Colonic mucosa (tissue), 4 donors: ENCODE measurements at regions not wholly inside any gene's neighbourhood (a gene's known extent, or its start where the extent isn't known, plus 50 kb on each side); places are given as distances from the start of the nearest gene placed in this dataset.
"Not testable (repeated sequence)": the region's sequence is repeated elsewhere in the genome, so short reads cannot be mapped to it uniquely, and the experiment has no call there.

ENCODE experiments used
- DNase-seq: peaks from one replicate; pipeline ENCODE4 v3.0.0-alpha.2; 2020
- H3K27ac ChIP-seq: fragments of 200-600 bp; one replicate; pipeline ENCODE4 v1.8.0; 2021
- H3K27me3 ChIP-seq: fragments of 200-600 bp; one replicate; pipeline ENCODE4 v1.8.0; 2021
- H3K36me3 ChIP-seq: fragments of 200-600 bp; one replicate; pipeline ENCODE4 v1.8.0; 2021
- H3K4me1 ChIP-seq: fragments of 200-600 bp; one replicate; pipeline ENCODE4 v1.8.0; 2021; ENCODE audit warnings: mild to moderate bottlenecking
- H3K4me3 ChIP-seq: fragments of 200-600 bp; one replicate; pipeline ENCODE4 v1.8.0; 2021
- H3K9ac ChIP-seq, 2 donors: one replicate each; pipeline ENCODE4 v1.7.0; 2013; ENCODE audit warnings: control low read depth in 2 of 2, low read depth in 2 of 2, low read length in 2 of 2
- H3K9me3 ChIP-seq: fragments of 200-600 bp; one replicate; pipeline ENCODE4 v1.8.0; 2021
- CTCF ChIP-seq: fragments of 200-600 bp; IDR thresholded peaks from one replicate; pipeline ENCODE4 v1.8.0; 2022; ENCODE audit warnings: antibody characterized with exemption, mild to moderate bottlenecking
- intact Hi-C: fragments of 100-400 bp; cut with DNase I; formaldehyde crosslinking; loops from one replicate; pipeline ENCODE4 v1.14.1; 2022
- donor health status: healthy.
- donor health status: DM: no; HTN: no; CAD: no.
- donor health status: DM: no; HTN: no; CAD: no.

- intact Hi-C loops: no loop called here
- H3K4me3 ChIP-seq: no peak overlapping the region
- no peaks in the 10 kb centered on the region for H3K9me3 ChIP-seq
- H3K27me3 ChIP-seq: no peaks in the 10 kb centered on the region
- H3K4me1 ChIP-seq: no peaks in the 10 kb centered on the region
- H3K9ac ChIP-seq: no peak overlapping the region
- no peak overlapping the region for H3K27ac ChIP-seq
- no peaks in the 10 kb centered on the region for H3K36me3 ChIP-seq
- no peak for TF ChIP-seq CTCF
- DNase-seq: no peak
Observed at GRCh38 chr10:33968983-33969382, 634.5 kb upstream of the NRP1 start.

- H3K4me3 ChIP-seq: no peak overlapping the region
- TF ChIP-seq CTCF: no peak
- H3K27ac ChIP-seq: no peak overlapping the region
- H3K36me3 ChIP-seq: no peaks in the 10 kb centered on the region
- no peak for DNase-seq
- H3K9ac ChIP-seq: no peak overlapping the region
- no peaks in the 10 kb centered on the region for H3K27me3 ChIP-seq
- H3K4me1 ChIP-seq: no peaks in the 10 kb centered on the region
- no peaks in the 10 kb centered on the region for H3K9me3 ChIP-seq
- intact Hi-C loops: no loop called here
Observed at GRCh38 chr10:33967606-33968120, 633.2 kb upstream of the NRP1 start.

- H3K36me3 ChIP-seq: no peaks in the 10 kb centered on the region
- no peaks in the 10 kb centered on the region for H3K9me3 ChIP-seq
- H3K27me3 ChIP-seq: no peaks in the 10 kb centered on the region
- intact Hi-C loops: no loop called here
- H3K27ac ChIP-seq: no peak overlapping the region
- DNase-seq: no peak
- no peak overlapping the region for H3K4me3 ChIP-seq
- H3K4me1 ChIP-seq: no peaks in the 10 kb centered on the region
- no peak for TF ChIP-seq CTCF
- no peak overlapping the region for H3K9ac ChIP-seq
Observed at GRCh38 chr10:33966946-33967345, 632.5 kb upstream of the NRP1 start.

- H3K27me3 ChIP-seq: no peaks in the 10 kb centered on the region
- H3K36me3 ChIP-seq: no peaks in the 10 kb centered on the region
- H3K4me1 ChIP-seq: no peaks in the 10 kb centered on the region
- intact Hi-C loops: no loop called here
- TF ChIP-seq CTCF: no peak
- no peak for DNase-seq
- H3K9me3 ChIP-seq: no peaks in the 10 kb centered on the region
- H3K4me3 ChIP-seq: no peak overlapping the region
- H3K9ac ChIP-seq: no peak overlapping the region
- H3K27ac ChIP-seq: no peak overlapping the region
Observed at GRCh38 chr10:33965795-33966581, 631.5 kb upstream of the NRP1 start.

- no peak overlapping the region for H3K9ac ChIP-seq
- no peaks in the 10 kb centered on the region for H3K27me3 ChIP-seq
- no peaks in the 10 kb centered on the region for H3K9me3 ChIP-seq
- no peaks in the 10 kb centered on the region for H3K36me3 ChIP-seq
- H3K4me3 ChIP-seq: no peak overlapping the region
- intact Hi-C loops: no loop called here
- no peak overlapping the region for H3K27ac ChIP-seq
- no peaks in the 10 kb centered on the region for H3K4me1 ChIP-seq
- TF ChIP-seq CTCF: no peak
- no peak for DNase-seq
Observed at GRCh38 chr10:33963729-33964128, 629.3 kb upstream of the NRP1 start.

- H3K9me3 ChIP-seq, H3K4me3 ChIP-seq, H3K27ac ChIP-seq, H3K36me3 ChIP-seq, DNase-seq, intact Hi-C loops, H3K9ac ChIP-seq, H3K4me1 ChIP-seq, H3K27me3 ChIP-seq: not testable (repeated sequence)
Observed at GRCh38 chr10:33956322-33956721, 621.9 kb upstream of the NRP1 start.
